ENCODE measurements at regions not wholly inside any gene's neighbourhood (a gene's known extent, or its start where the extent isn't known, plus 50 kb on each side); places are given as distances from the start of the nearest gene placed in this dataset.

- TF ChIP-seq POLR2AphosphoS5 (IDR thresholded peaks at IDR 0.05) (no peak), CTCF (IDR thresholded peaks at IDR 0.05) (no peak)
Measured at GRCh38 chr5:135119481-135119880, 85.5 kb upstream of the PITX1 start.

Measured in breast epithelium (tissue), 3 donors.